LoVo (cell line): ENCODE measurements at regions not wholly inside any gene's neighbourhood (a gene's known extent, or its start where the extent isn't known, plus 50 kb on each side); places are given as distances from the start of the nearest gene placed in this dataset.

Experiments
- DNase-seq: peaks from one replicate; pipeline ENCODE4 v3.0.0-alpha.2; 2016; ENCODE audit warnings: low spot score

- no peak for DNase-seq
Observed at GRCh38 chr2:196439760-196440159, 199.8 kb upstream of the CCDC150 start.

- no peak for DNase-seq
Observed at GRCh38 chr2:196440413-196440812, 199.1 kb upstream of the CCDC150 start.

DNA sequence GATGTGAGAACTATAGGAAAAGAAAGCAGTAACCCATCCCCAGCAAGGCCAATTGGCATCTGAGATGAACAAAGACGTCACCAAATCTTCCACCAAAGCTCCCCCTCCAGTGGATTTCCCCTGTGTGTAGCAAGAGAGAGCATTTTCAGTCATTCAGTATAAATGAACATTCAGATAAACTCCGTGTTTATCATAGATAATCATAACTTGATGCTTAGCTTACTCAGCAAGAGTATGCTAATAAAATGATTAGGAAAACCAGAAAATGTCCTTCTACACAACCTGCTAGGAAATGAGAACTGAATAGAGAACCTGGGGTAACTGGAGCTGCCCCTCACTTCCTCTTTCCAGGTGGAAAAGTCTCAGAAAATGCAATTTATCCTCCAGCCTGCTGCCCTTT lies 198.0 kb upstream of the CCDC150 start:
- DNase-seq = no peak

DNA sequence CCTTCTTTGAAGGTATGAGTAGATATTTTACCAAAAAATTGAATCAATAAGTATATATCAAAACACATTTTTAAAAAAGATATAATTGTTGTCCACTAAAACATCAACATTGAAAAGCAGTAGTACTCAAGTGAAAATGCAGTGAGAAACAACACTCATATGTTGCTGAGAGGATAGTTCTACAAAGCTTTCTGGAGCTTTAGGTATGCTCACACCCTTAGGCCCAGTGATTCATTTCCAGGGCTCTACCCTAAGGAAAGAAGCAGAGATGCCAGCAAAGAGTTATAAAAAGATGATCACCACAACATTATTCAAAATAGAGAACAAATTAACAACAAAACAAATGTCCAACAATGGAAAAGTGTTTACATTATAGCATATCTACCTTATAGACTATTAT lies 197.3 kb upstream of the CCDC150 start:
- DNase-seq = no peak

DNA sequence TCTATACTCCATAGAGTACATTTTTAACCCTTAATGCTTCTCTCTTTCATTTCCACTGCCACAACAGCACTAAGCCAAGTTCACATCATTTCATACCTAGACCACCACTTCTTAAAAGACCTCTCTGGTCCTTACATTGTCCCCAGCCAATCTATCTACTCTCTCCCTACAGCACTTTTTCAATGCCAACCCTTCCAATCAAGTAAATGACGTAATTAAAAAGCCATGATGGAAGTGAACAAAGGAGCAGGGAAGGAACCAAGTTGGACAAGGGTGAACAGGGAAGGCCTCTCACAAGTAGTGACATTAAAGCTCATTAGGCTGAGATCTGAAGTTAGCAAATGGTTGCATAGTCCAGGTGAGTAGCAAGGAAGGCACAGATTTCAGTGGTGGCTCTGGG lies 195.1 kb upstream of the CCDC150 start:
- DNase-seq = no peak

DNA sequence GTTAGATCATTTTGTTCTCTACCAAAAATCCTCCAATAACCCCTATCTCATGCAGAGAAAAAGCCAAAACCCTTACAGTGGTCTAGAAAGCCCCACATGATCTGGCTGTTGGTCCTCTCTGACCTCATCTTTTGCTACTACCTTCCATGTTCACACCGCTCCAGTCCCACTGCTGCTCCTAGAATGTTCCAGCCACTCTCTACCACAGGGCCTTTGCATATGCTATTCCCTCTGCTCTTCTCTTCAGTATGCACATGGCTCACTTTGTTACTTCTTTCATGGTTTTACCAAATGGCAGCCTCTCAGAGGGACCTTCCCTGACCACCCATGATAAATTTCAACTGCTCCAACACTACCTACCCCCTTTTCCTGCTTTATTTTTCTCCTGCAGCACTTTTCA lies 193.5 kb upstream of the CCDC150 start:
- DNase-seq = no peak

DNA sequence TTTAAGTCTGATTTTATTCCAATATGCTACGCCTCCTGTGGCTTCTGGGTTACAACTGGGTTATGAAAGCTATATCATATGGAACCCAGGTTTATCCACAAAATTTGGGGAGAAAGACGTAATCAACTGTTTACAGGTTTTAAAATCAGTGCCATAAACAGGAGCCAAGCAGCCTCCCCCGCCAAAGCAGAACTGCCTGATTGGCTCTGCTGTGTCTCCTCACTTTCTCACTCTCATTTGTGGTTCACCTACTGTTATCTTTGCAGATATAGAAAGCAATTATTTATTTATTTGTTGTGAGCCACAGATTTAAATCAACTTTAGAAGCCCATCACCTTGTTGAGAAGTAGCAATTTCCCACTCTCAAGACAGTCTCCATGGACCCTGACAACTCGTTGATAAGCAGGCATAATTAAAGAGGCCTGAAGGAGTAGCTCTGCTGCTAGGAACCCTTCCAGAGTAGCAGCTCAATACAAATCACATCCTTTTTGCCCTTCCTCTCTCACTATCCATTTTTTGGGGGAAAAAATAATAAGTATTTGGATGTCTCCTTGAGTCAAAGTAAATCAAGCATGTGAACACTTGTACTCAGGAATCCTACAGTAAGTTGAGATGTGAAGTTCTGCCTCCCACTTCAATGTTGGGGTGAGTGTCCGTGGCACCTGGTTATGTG lies 191.0 kb upstream of the CCDC150 start:
- no peak for DNase-seq

DNA sequence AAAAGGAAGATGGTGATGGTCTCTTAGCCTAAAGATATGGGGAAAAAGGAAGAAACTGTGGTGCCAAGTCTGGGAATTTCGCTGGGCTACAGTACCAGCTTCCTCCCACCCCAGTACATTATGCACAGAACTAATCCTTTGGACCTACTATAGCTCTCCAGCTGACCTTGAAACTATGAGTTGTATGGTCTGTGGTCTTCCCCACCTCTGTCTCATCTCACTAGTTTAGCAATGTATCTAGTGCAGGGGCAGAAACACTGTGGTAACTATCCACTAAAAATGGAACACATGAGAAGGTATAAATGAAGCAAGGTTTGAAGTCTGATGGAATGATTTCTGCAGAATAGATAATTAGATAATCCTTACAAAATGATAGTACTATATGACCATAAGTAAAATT lies 190.4 kb upstream of the CCDC150 start:
- DNase-seq = no peak

GRCh38 chr2:196452758-196453157 lies 186.8 kb upstream of the CCDC150 start:
- no peak for DNase-seq

- DNase-seq = peak; percentile 18
Observed at GRCh38 chr2:196453613-196454047, 185.9 kb upstream of the CCDC150 start.

- DNase-seq = no peak
Observed at GRCh38 chr2:196454492-196454891, 185.0 kb upstream of the CCDC150 start.

GRCh38 chr2:196459539-196459938 lies 180.0 kb upstream of the CCDC150 start:
- peak; percentile 23 for DNase-seq

- DNase-seq = no peak
Observed at GRCh38 chr2:196463706-196464105, 175.8 kb upstream of the CCDC150 start.

- no peak for DNase-seq
Observed at GRCh38 chr2:196464311-196464710, 175.2 kb upstream of the CCDC150 start.

DNA sequence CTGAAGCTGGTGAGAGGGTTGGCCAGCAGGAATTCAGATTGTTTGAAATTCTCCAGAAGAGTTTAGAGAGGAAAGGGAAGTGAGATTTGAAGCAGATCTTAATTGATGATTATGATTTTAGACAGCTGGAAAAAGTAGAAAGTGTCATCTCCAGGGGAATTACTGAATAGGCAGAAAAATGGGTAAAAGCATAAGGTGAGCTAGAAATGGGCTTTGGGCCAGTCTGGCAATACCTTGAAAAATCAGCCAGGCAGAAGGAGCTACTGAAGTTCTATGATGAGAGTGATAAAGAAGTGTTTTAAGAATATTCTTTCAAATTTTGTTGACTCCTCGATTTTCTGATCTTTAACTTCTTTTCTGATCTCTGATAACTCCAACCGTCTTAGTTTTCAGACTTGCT lies 172.9 kb upstream of the CCDC150 start:
- DNase-seq = no peak

DNA sequence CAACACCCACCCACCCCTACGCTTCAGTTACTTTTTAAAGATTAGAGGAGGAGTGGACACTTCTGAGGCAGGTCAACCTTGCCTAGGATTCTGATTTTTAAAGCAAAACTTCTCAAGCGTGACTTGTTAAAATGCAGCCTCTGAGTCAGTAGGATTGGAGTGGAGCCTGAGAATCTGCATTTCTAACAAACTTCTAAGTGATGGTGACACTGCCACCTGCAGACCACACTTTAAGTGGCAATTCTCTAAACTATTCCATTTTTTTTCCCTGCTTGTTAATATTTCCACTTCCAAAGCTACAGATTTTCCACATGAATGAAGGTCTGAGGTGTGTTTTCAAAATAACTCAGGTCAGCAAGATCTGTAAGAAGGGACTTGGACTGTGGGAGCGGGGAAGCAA lies 171.1 kb upstream of the CCDC150 start:
- DNase-seq = no peak

DNA sequence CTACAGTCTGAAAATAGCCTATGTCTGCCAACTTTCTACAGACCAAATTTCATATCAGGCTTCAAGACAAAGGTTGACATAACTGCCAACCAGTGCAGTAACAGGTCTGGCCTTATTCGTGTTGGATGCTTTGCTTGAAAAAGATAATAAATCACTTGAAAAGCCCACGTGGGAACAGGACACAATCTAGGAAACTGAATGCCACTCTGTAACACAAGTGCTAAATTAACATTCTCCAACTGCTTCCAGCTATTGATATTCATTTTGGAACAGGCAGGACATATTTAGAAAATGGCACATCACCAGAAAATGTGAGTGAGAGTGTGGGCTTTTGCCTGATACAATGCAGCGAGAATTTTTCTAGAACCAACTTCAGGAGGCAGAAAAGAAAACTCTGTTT lies 165.9 kb upstream of the CCDC150 start:
- no peak for DNase-seq

DNA sequence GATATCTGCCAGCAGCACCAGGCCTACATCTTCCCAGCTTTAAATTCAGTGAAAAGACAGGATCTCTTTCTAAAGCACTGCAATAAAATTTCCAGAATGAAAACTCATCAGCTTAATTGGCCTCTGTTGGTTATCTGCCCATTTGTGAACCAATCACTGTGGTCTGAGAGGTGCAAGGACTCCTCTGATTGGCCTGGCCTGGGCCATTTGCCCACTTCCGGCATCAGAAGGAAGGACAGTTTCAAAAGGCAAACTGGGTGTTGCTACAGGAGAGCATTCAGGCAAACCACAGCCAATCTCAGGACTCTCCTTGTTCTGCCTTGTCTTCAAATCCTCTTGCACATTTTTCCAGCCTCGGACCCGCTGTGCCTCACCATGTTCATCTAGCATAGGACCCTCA lies 163.9 kb upstream of the CCDC150 start:
- no peak for DNase-seq

DNA sequence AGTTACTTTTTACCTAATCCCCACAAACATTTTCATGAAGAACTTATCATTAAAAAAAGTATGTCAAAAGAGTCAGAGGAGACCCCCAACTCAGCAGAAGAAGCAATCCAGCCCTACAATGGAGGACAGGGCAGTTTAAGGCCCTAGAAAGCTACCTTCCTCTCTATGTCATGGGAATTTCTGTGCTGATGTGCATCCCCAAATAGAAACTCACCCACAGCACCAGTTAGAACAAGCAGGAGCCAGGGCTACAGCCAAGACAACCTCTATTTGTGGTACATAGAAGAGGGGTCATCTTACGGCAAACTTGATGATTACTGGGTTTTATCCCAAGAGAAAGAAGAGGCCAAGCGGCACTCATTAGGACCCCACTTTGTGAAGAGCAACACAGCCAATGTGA lies 160.9 kb upstream of the CCDC150 start:
- no peak for DNase-seq

- DNase-seq = no peak
Observed at GRCh38 chr2:196479350-196479749, 160.2 kb upstream of the CCDC150 start.

GRCh38 chr2:196480653-196481323 lies 158.7 kb upstream of the CCDC150 start:
- no peak for DNase-seq

DNA sequence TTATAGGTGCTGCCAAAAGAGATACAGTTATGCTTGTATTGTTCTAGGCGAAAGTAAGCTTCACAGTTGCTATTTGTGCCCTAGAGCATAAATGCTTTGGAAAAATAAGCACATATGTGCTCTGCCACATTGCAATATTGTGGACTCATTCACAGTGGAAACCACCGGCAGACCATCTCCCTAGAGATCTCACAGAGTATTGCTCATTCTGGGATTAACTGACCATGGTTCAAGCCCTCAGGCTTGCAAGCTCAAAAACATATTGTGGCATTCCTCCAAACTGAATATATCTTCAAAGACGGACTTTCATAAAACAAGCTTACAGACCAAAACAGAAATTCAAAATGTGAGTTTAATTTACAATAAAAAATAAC lies 158.2 kb upstream of the CCDC150 start:
- DNase-seq = no peak

DNA sequence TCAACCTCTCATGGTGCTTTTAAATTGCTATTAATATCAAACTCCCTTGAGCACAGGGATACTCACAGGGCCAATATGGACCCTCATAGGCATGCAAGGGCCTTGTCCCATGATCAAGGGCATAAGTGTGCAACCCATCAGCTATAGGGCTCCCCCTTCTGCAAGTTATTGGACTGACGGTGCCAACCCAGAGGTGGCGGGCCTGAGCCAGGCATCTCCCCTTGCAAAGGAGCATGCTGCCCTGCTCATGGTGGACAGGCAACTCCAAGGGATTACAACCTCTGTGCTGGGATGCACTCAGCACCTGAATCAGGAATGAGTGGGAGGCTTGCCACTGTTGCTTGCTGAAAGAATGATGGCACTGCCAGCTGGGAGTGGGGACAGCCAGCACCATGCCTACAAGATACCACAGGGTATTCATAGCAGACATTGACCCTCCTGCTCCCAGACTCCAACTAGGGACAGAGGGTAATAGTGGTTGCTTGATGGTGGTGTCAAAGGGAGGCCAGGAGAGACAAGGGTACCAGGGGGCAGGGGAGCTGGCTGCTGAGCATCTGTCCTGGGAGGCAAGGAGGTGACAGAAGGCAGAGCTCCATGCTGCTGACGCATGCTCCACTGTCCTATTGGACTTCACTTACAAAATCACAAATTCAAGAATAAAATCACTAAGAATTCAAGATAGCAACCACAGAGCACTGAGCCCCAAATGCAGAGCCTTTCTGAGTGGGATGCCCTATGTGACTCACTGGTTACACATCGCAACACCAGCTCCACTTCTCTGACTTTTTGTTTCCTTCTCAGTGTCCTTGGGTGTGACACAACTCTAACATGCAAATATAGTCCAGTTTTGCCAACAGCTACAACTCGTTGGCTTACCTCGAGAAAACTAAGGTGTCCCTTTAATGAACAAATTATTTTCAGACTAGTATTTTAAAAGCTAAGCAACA lies 157.1 kb upstream of the CCDC150 start:
- no peak for DNase-seq
